ENCODE measurements at regions not wholly inside any gene's neighbourhood (a gene's known extent, or its start where the extent isn't known, plus 50 kb on each side); places are given as distances from the start of the nearest gene placed in this dataset.

- DNase-seq (no peak), ATAC-seq (ENCODE audit: low read depth) (no peak)
- no peak overlapping the region for H3K4me3 ChIP-seq (ENCODE audit: control extremely low read depth in 1 of 5, extremely low read depth in 1 of 5, insufficient read depth in 1 of 5, low read depth in 2 of 5, low read length in 4 of 5)
- Mint-ChIP-seq H3K4me3 (no peak overlapping the region), H3K27me3 (no peaks in the 10 kb centered on the region), H3K27ac (no peak overlapping the region), H3K4me1 (no peaks in the 10 kb centered on the region), H3K9me3 (ENCODE audit: insufficient read depth) (no peaks in the 10 kb centered on the region)
- TF ChIP-seq EZH2 (IDR thresholded peaks at IDR 0.05; ENCODE audit: borderline replicate concordance, insufficient read depth, low read depth, low read length, poor library complexity, severe bottlenecking) = no peak
- H3K27me3 ChIP-seq (replicated peaks in 1 of 4; ENCODE audit: control extremely low read depth in 1 of 4, control insufficient read depth in 3 of 4, insufficient read depth in 4 of 4, low read length in 3 of 4) = no peaks in the 10 kb centered on the region
- CTCF ChIA-PET = interaction anchor here (1.2 kb wide), 1 partner anchor 9 kb away, joined by 4 read pairs; no protein-coding TSS in a partner anchor
- no peak overlapping the region for H3K27ac ChIP-seq (ENCODE audit: low read length in 2 of 2)
- no peaks in the 10 kb centered on the region for H3K4me1 ChIP-seq (ENCODE audit: control insufficient read depth in 2 of 2, insufficient read depth in 2 of 2, low read length in 2 of 2)
- H4K20me1 ChIP-seq (ENCODE audit: control insufficient read depth, insufficient read depth, low read length, poor library complexity, severe bottlenecking) = no peaks in the 10 kb centered on the region
- no peaks in the 10 kb centered on the region for H3K79me2 ChIP-seq (ENCODE audit: control insufficient read depth, insufficient read depth, low read length)
- intact Hi-C loops (cut with micrococcal nuclease) = no loop called here
- POLR2A ChIA-PET = no interaction called here
- no peak overlapping the region for H3K4me2 ChIP-seq (replicated peaks; ENCODE audit: low read depth, low read length, poor library complexity, severe bottlenecking)
- no CpG with 5 or more reads among the region's 1 CpG for WGBS (ENCODE audit: insufficient coverage)
- peaks cover 0 to 2% (median 0%) of the 10 kb centered on the region in 3 donors for H3K9me3 ChIP-seq (ENCODE audit: control extremely low read depth in 1 of 3, control insufficient read depth in 2 of 3, insufficient read depth in 1 of 3, low read length in 2 of 3)
- H2AFZ ChIP-seq (ENCODE audit: insufficient read depth, low read depth, low read length, poor library complexity, severe bottlenecking) = no peak overlapping the region
- H3K36me3 ChIP-seq (replicated peaks in 1 of 2; ENCODE audit: control extremely low read depth in 1 of 2, control insufficient read depth in 1 of 2, extremely low read depth in 1 of 2, insufficient read depth in 2 of 2, low read length in 1 of 2) = no peaks in the 10 kb centered on the region
- H3K9ac ChIP-seq (ENCODE audit: low read length) = no peak overlapping the region
Measured at GRCh38 chr4:124478470-124478869, 234.1 kb downstream of the ANKRD50 start.

DNA sequence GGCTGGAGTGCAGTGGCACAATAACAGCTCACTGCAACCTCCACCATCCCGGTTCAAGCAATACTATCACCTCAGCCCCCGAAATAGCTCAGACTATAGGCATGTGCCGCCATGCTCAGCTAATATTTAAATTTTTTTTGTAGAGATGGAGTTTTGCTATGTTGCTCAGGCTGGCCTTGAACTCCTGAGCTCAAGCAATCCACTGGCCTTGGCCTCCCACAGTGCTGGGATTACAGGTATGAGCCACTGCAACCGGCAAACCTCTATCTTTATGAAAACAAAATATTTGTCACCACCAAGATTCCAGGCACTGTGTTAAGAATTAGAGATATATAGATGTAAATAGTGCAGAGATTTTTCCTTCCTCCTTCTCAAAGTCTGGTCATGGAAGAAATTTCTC is 232.5 kb downstream of the ANKRD50 start:
- ChIA-PET CTCF (no interaction called here), POLR2A (no interaction called here)
- Histone ChIP-seq H3K4me2 (replicated peaks; ENCODE audit: low read depth, low read length, poor library complexity, severe bottlenecking) (no peak overlapping the region), H3K4me1 (ENCODE audit: control insufficient read depth in 2 of 2, insufficient read depth in 2 of 2, low read length in 2 of 2) (no peaks in the 10 kb centered on the region), H4K20me1 (ENCODE audit: control insufficient read depth, insufficient read depth, low read length, poor library complexity, severe bottlenecking) (no peaks in the 10 kb centered on the region), H3K27ac (ENCODE audit: low read length in 2 of 2) (no peak overlapping the region), H3K27me3 (replicated peaks in 1 of 4; ENCODE audit: control extremely low read depth in 1 of 4, control insufficient read depth in 3 of 4, insufficient read depth in 4 of 4, low read length in 3 of 4) (no peaks in the 10 kb centered on the region), H3K9me3 (ENCODE audit: control extremely low read depth in 1 of 3, control insufficient read depth in 2 of 3, insufficient read depth in 1 of 3, low read length in 2 of 3) (peaks cover 0 to 2% (median 0%) of the 10 kb centered on the region in 3 donors), H2AFZ (ENCODE audit: insufficient read depth, low read depth, low read length, poor library complexity, severe bottlenecking) (no peak overlapping the region), H3K36me3 (replicated peaks in 1 of 2; ENCODE audit: control extremely low read depth in 1 of 2, control insufficient read depth in 1 of 2, extremely low read depth in 1 of 2, insufficient read depth in 2 of 2, low read length in 1 of 2) (no peaks in the 10 kb centered on the region), H3K79me2 (ENCODE audit: control insufficient read depth, insufficient read depth, low read length) (no peaks in the 10 kb centered on the region), H3K9ac (ENCODE audit: low read length) (no peak overlapping the region), H3K4me3 (ENCODE audit: control extremely low read depth in 1 of 5, extremely low read depth in 1 of 5, insufficient read depth in 1 of 5, low read depth in 2 of 5, low read length in 4 of 5) (no peak overlapping the region)
- no peaks in the 10 kb centered on the region for H3K9me3 Mint-ChIP-seq (ENCODE audit: insufficient read depth)
- ATAC-seq (ENCODE audit: low read depth) (no peak), DNase-seq (no peak)
- TF ChIP-seq CTCF (IDR thresholded peaks at IDR 0.05) = no peak
- no peak for TF ChIP-seq EZH2 (IDR thresholded peaks at IDR 0.05; ENCODE audit: borderline replicate concordance, insufficient read depth, low read depth, low read length, poor library complexity, severe bottlenecking)
- no peak overlapping the region for H3K4me3 Mint-ChIP-seq
- WGBS (ENCODE audit: insufficient coverage) = 90% methylated on average over 2 of the region's 4 CpGs
- H3K27ac Mint-ChIP-seq = no peak overlapping the region
- intact Hi-C loops (cut with micrococcal nuclease) = no loop called here
- no peaks in the 10 kb centered on the region for H3K27me3 Mint-ChIP-seq
- H3K4me1 Mint-ChIP-seq = no peaks in the 10 kb centered on the region

All from B cell (primary cell).